Keratinocyte (primary cell): ENCODE measurements at regions not wholly inside any gene's neighbourhood (a gene's known extent, or its start where the extent isn't known, plus 50 kb on each side); places are given as distances from the start of the nearest gene placed in this dataset.
A peak's percentile ranks its signal among the peaks of the same experiment; 100 is the strongest.

Experiments used
- DNase-seq: peaks from one replicate; pipeline ENCODE4 v3.0.0-alpha.2; 2011; ENCODE audit warnings: low read depth, missing footprints, low spot score
- FAIRE-seq: peaks from 2 replicates; lab custom pipeline; 2011; peaks lifted over from hg19 to GRCh38; lab: Jason Lieb, UNC
- H2AFZ ChIP-seq: 2 replicates; pipeline ENCODE4 v1.6.0; 2012; ENCODE audit warnings: low read length, control low read depth, inconsistent platforms; ENCODE audit not compliant: control insufficient read depth
- H3K27ac ChIP-seq: 2 replicates; pipeline ENCODE4 v1.5.1; 2011; ENCODE audit warnings: low read length; ENCODE audit not compliant: control insufficient read depth, insufficient read depth
- H3K27me3 ChIP-seq: 3 replicates; pipeline ENCODE4 v1.6.0; 2011; ENCODE audit warnings: low read length; ENCODE audit not compliant: control insufficient read depth, insufficient read depth; ENCODE audit errors: extremely low read depth
- H3K36me3 ChIP-seq, 2 experiments: 2 replicates in 1 of 2; 3 replicates in 1 of 2; pipeline ENCODE4 v1.5.1; 2011; ENCODE audit warnings: low read length in 2 of 2, mild to moderate bottlenecking in 1 of 2; ENCODE audit not compliant: control insufficient read depth in 2 of 2, insufficient read depth in 2 of 2; ENCODE audit errors: extremely low read depth in 1 of 2
- H3K4me1 ChIP-seq: 3 replicates; pipeline ENCODE4 v1.5.1; 2011; ENCODE audit warnings: low read length; ENCODE audit not compliant: control insufficient read depth, insufficient read depth; ENCODE audit errors: extremely low read depth
- H3K4me2 ChIP-seq: 3 replicates; pipeline ENCODE4 v1.6.0; 2011; ENCODE audit warnings: low read depth, low read length; ENCODE audit not compliant: control insufficient read depth, insufficient read depth; ENCODE audit errors: extremely low read depth
- H3K4me3 ChIP-seq, 3 experiments: fragments of 200-600 bp in 1 of 3; sonication (generic) in 1 of 3; 2 replicates in 2 of 3; 3 replicates in 1 of 3; pipeline ENCODE4 v1.5.1; 2011 to 2016; ENCODE audit warnings: low read length in 3 of 3, mild to moderate bottlenecking in 3 of 3, control low read depth in 2 of 3, inconsistent platforms in 1 of 3, low read depth in 1 of 3, mixed read lengths in 1 of 3, mixed run types in 1 of 3, moderate library complexity in 1 of 3; ENCODE audit not compliant: control insufficient read depth in 2 of 3, insufficient read depth in 2 of 3; ENCODE audit errors: extremely low read depth in 1 of 3
- H3K79me2 ChIP-seq: 2 replicates; pipeline ENCODE4 v1.6.0; 2012; ENCODE audit warnings: low read length; ENCODE audit not compliant: control insufficient read depth, insufficient read depth
- H3K9ac ChIP-seq: 3 replicates; pipeline ENCODE4 v1.6.0; 2011; ENCODE audit warnings: low read length; ENCODE audit not compliant: control insufficient read depth, insufficient read depth; ENCODE audit errors: extremely low read depth
- H3K9me1 ChIP-seq: 3 replicates; pipeline ENCODE4 v1.6.0; 2011; ENCODE audit warnings: low read length; ENCODE audit not compliant: control insufficient read depth, insufficient read depth; ENCODE audit errors: extremely low read depth
- H3K9me3 ChIP-seq: 2 replicates; pipeline ENCODE4 v1.5.1; 2012; ENCODE audit warnings: low read depth, low read length; ENCODE audit not compliant: control insufficient read depth
- H4K20me1 ChIP-seq: 3 replicates; pipeline ENCODE4 v1.6.0; 2011; ENCODE audit warnings: low read length; ENCODE audit not compliant: control insufficient read depth, insufficient read depth; ENCODE audit errors: extremely low read depth
- EZH2 ChIP-seq: IDR thresholded peaks from one replicate; pipeline ENCODE4 v1.6.1; 2012; ENCODE audit warnings: inconsistent platforms, mild to moderate bottlenecking, low read length, moderate library complexity
- dilution Hi-C: fragments of 300-500 bp; cut with MboI; formaldehyde crosslinking; loops from one replicate; pipeline ENCODE4 v1.7.0; 2020; ENCODE audit warnings: low sequenced_read_pairs; ENCODE audit not compliant: extremely low pct_ligation_motif_present
- TF ChIP-seq, protein P1 (sequence below), 3 experiments: IDR thresholded peaks in 1 of 3; conservative IDR thresholded peaks in 1 of 3; optimal IDR thresholded peaks in 1 of 3; 2 replicates in 2 of 3; 3 replicates in 1 of 3; pipeline versions ENCODE3 to v1.5.1; 2011; ENCODE audit warnings: low read length in 3 of 3, mild to moderate bottlenecking in 3 of 3, moderate library complexity in 2 of 3, control low read depth in 1 of 3, inconsistent platforms in 1 of 3; ENCODE audit not compliant: insufficient read depth in 2 of 3; ENCODE audit errors: extremely low read depth in 1 of 3

DNA sequence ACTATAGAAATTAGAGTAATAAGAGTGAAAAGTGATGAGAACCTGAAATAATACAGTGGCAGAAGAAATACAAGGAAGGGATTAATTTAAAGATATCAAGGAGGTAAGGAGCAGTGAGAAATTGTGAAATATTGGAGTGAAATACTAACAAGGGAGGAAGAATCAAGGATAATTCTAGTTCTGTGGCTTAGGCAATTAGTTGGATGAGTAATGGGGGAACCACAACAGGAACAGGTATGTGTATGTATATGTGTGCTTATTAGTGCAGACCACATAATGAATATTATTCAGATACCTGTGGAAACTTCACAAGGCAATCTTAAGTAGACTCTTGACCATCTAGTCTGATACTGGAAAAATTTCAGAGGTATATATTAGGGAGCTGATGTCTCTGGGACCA is 143.3 kb downstream of the TINAG start:
- Histone ChIP-seq H2AFZ (no peak overlapping the region), H3K27me3 (no peaks in the 10 kb centered on the region), H3K4me3 (no peak overlapping the region), H3K79me2 (no peaks in the 10 kb centered on the region), H3K4me2 (no peak overlapping the region), H3K9ac (no peak overlapping the region), H3K9me3 (no peaks in the 10 kb centered on the region), H3K9me1 (no peaks in the 10 kb centered on the region), H4K20me1 (no peaks in the 10 kb centered on the region), H3K36me3 (no peaks in the 10 kb centered on the region), H3K4me1 (no peaks in the 10 kb centered on the region), H3K27ac (no peak overlapping the region)
- TF ChIP-seq, protein P1, sequence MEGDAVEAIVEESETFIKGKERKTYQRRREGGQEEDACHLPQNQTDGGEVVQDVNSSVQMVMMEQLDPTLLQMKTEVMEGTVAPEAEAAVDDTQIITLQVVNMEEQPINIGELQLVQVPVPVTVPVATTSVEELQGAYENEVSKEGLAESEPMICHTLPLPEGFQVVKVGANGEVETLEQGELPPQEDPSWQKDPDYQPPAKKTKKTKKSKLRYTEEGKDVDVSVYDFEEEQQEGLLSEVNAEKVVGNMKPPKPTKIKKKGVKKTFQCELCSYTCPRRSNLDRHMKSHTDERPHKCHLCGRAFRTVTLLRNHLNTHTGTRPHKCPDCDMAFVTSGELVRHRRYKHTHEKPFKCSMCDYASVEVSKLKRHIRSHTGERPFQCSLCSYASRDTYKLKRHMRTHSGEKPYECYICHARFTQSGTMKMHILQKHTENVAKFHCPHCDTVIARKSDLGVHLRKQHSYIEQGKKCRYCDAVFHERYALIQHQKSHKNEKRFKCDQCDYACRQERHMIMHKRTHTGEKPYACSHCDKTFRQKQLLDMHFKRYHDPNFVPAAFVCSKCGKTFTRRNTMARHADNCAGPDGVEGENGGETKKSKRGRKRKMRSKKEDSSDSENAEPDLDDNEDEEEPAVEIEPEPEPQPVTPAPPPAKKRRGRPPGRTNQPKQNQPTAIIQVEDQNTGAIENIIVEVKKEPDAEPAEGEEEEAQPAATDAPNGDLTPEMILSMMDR (optimal IDR thresholded peaks at IDR 0.05 in 1 of 3, IDR thresholded peaks at IDR 0.05 in 1 of 3, conservative IDR thresholded peaks at IDR 0.05 in 1 of 3; ENCODE audit: extremely low read depth in 1 of 3, insufficient read depth in 2 of 3, low read length in 3 of 3) = no peak
- TF ChIP-seq EZH2 = no peak
- dilution Hi-C loops = no loop called here
- no peak for FAIRE-seq
- DNase-seq = no peak

- Histone ChIP-seq H3K79me2 (no peaks in the 10 kb centered on the region), H3K27ac (no peak overlapping the region)
- dilution Hi-C loops = no loop called here
Measured at GRCh38 chr6:54463354-54464024, 155.2 kb downstream of the TINAG start.

More at GRCh38 chr6:54463354-54464024, 155.2 kb downstream of the TINAG start:
- no peaks in the 10 kb centered on the region for H3K27me3 ChIP-seq
- no peak overlapping the region for H3K4me3 ChIP-seq
- TF ChIP-seq EZH2 = no peak
- TF ChIP-seq, protein P1 (optimal IDR thresholded peaks at IDR 0.05 in 1 of 3, IDR thresholded peaks at IDR 0.05 in 1 of 3, conservative IDR thresholded peaks at IDR 0.05 in 1 of 3; ENCODE audit: extremely low read depth in 1 of 3, insufficient read depth in 2 of 3, low read length in 3 of 3) = no peak
- FAIRE-seq = peak; percentile 44
- peaks cover 2% of the 10 kb centered on the region for H3K9me1 ChIP-seq
- no peak overlapping the region for H3K4me2 ChIP-seq
- H2AFZ ChIP-seq = no peak overlapping the region
- no peaks in the 10 kb centered on the region for H4K20me1 ChIP-seq
- DNase-seq = no peak
- no peak overlapping the region for H3K9ac ChIP-seq
- H3K36me3 ChIP-seq = no peaks in the 10 kb centered on the region
- H3K9me3 ChIP-seq = no peaks in the 10 kb centered on the region
- peaks cover 8% of the 10 kb centered on the region for H3K4me1 ChIP-seq
